PC-3 (cell line): ENCODE measurements at regions not wholly inside any gene's neighbourhood (a gene's known extent, or its start where the extent isn't known, plus 50 kb on each side); places are given as distances from the start of the nearest gene placed in this dataset.

Experiments used
- ATAC-seq: fragments of 200-7000 bp; cut with Tn5 transposase; 2 replicates; pipeline ENCODE4 v1.9.1; 2020; ENCODE audit warnings: mild to moderate bottlenecking, moderate library complexity
- BruUV-seq: library from RNA; stranded (reverse); fragments of 400-500 nt; replicated peaks from 2 replicates; lab custom pipeline; 2021; lab: Mats Ljungman, UMichigan
- CTCF ChIA-PET: fragments of 300-600 bp; sonication (Branson Sonifier 250); formaldehyde crosslinking; loops from one replicate; lab custom pipeline; 2022; ENCODE audit warnings: antibody characterized with exemption; lab: Charles Lee
- POLR2A ChIA-PET: fragments of 300-600 bp; sonication (Branson Sonifier 250); formaldehyde crosslinking; loops from one replicate; lab custom pipeline; 2022; ENCODE audit warnings: antibody characterized with exemption; ENCODE audit not compliant: unreplicated experiment; lab: Charles Lee
- DNase-seq: peaks from one replicate; pipeline ENCODE4 v3.0.0-alpha.2; 2015
- H2AFZ ChIP-seq: fragments of 300-600 bp; sonication (generic); 2 replicates; pipeline ENCODE4 v1.6.0; 2016; ENCODE audit warnings: antibody characterized with exemption, low read length
- H3F3A ChIP-seq: fragments of 300-600 bp; sonication (generic); one replicate; pipeline ENCODE4 v1.6.0; 2017; ENCODE audit warnings: antibody characterized with exemption, low read length, control low read depth, mild to moderate bottlenecking; ENCODE audit not compliant: unreplicated experiment
- H3K27ac ChIP-seq: fragments of 300-600 bp; sonication (generic); 2 replicates; pipeline ENCODE4 v1.5.1; 2016; ENCODE audit warnings: mild to moderate bottlenecking, low read length
- H3K27me3 ChIP-seq: fragments of 300-600 bp; sonication (generic); 2 replicates; pipeline ENCODE4 v1.6.1; 2016; ENCODE audit warnings: low read length, mixed read lengths
- H3K36me3 ChIP-seq: fragments of 300-600 bp; sonication (generic); 2 replicates; pipeline ENCODE4 v1.6.1; 2016; ENCODE audit warnings: low read depth, mixed run types, low read length, mixed read lengths
- H3K4me1 ChIP-seq: fragments of 300-600 bp; sonication (generic); 2 replicates; pipeline ENCODE4 v1.5.1; 2016; ENCODE audit warnings: low read length; ENCODE audit not compliant: insufficient read depth
- H3K4me2 ChIP-seq: fragments of 300-600 bp; sonication (generic); 2 replicates; pipeline ENCODE4 v1.6.0; 2016; ENCODE audit warnings: low read length
- H3K4me3 ChIP-seq: fragments of 300-600 bp; sonication (generic); 2 replicates; pipeline ENCODE4 v1.5.1; 2016; ENCODE audit warnings: mild to moderate bottlenecking, low read length, mixed read lengths
- H3K79me2 ChIP-seq: fragments of 300-600 bp; sonication (generic); 2 replicates; pipeline ENCODE4 v1.6.1; 2017; ENCODE audit warnings: low read length, mixed read lengths
- H3K9ac ChIP-seq: fragments of 300-600 bp; sonication (generic); 2 replicates; pipeline ENCODE4 v1.6.0; 2016; ENCODE audit warnings: mild to moderate bottlenecking, low read length
- H3K9me2 ChIP-seq: fragments of 300-600 bp; sonication (generic); replicated peaks from 2 replicates; pipeline ENCODE4 v1.6.1; 2016; ENCODE audit warnings: mixed run types, low read length, mixed read lengths
- H3K9me3 ChIP-seq: fragments of 300-600 bp; sonication (generic); 2 replicates; pipeline ENCODE4 v1.6.1; 2016; ENCODE audit warnings: low read length, mixed read lengths
- H4K20me1 ChIP-seq: fragments of 300-600 bp; sonication (generic); 2 replicates; pipeline ENCODE4 v1.6.1; 2016; ENCODE audit warnings: low read length, mixed read lengths
- CTCF ChIP-seq: fragments of 300-600 bp; sonication (generic); conservative IDR thresholded peaks from 2 replicates; pipeline ENCODE4 v1.5.1; 2017; ENCODE audit warnings: antibody characterized with exemption, low read depth, mild to moderate bottlenecking, low read length
- EZH2 ChIP-seq: fragments of 300-600 bp; sonication (generic); IDR thresholded peaks from one replicate; pipeline ENCODE4 v1.6.1; 2017; ENCODE audit warnings: antibody characterized with exemption, mild to moderate bottlenecking, low read length; ENCODE audit not compliant: unreplicated experiment
- EZH2phosphoT487 ChIP-seq: fragments of 300-600 bp; sonication (generic); IDR thresholded peaks from 2 replicates; pipeline ENCODE4 v1.6.1; 2018; ENCODE audit warnings: mild to moderate bottlenecking, antibody characterized with exemption, low read length, borderline replicate concordance
- intact Hi-C: fragments of 100-400 bp; cut with micrococcal nuclease; formaldehyde crosslinking; loops from 2 replicates; pipeline ENCODE4 v1.9.0; 2023

GRCh38 chr11:109150581-109150980 lies 271.4 kb upstream of the C11orf87 start:
- Histone ChIP-seq H3K36me3 (no peaks in the 10 kb centered on the region), H3K27me3 (0 out of 2 replicates have a peak, but pooled peaks cover 6% of the 10 kb centered on the region), H3K4me3 (no peak overlapping the region), H4K20me1 (no peaks in the 10 kb centered on the region), H2AFZ (no peak overlapping the region), H3F3A (no peaks in the 10 kb centered on the region), H3K9me2 (no peaks in the 10 kb centered on the region), H3K27ac (no peak overlapping the region), H3K9ac (no peak overlapping the region), H3K79me2 (no peaks in the 10 kb centered on the region), H3K9me3 (no peaks in the 10 kb centered on the region), H3K4me1 (no peaks in the 10 kb centered on the region), H3K4me2 (no peak overlapping the region)
- ChIA-PET POLR2A (no interaction called here), CTCF (no interaction called here)
- no peak for DNase-seq
- no TSS peak for BruUV-seq
- no peak for TF ChIP-seq EZH2phosphoT487
- no peak for TF ChIP-seq EZH2
- no peak for TF ChIP-seq CTCF
- no peak for ATAC-seq
- intact Hi-C loops = no loop called here

- Histone ChIP-seq H4K20me1 (no peaks in the 10 kb centered on the region), H3K4me2 (no peak overlapping the region), H3K9ac (no peak overlapping the region), H3K79me2 (no peaks in the 10 kb centered on the region), H3K9me2 (no peaks in the 10 kb centered on the region), H3K9me3 (no peaks in the 10 kb centered on the region), H3K4me3 (no peak overlapping the region), H3K27ac (no peak overlapping the region), H3K36me3 (no peaks in the 10 kb centered on the region), H2AFZ (no peak overlapping the region), H3F3A (no peaks in the 10 kb centered on the region), H3K4me1 (no peaks in the 10 kb centered on the region), H3K27me3 (0 out of 2 replicates have a peak, but pooled peaks cover 6% of the 10 kb centered on the region)
- intact Hi-C loops = no loop called here
- POLR2A ChIA-PET = no interaction called here
- no peak for TF ChIP-seq EZH2phosphoT487
- no peak for TF ChIP-seq EZH2
- TF ChIP-seq CTCF = no peak
- no TSS peak for BruUV-seq
- DNase-seq = no peak
- no peak for ATAC-seq
- CTCF ChIA-PET = no interaction called here
Measured at GRCh38 chr11:109153836-109154235, 268.2 kb upstream of the C11orf87 start.

- H2AFZ ChIP-seq = no peak overlapping the region
- no peaks in the 10 kb centered on the region for H3K9me3 ChIP-seq
- H3K4me3 ChIP-seq = no peak overlapping the region
- no peaks in the 10 kb centered on the region for H4K20me1 ChIP-seq
- no TSS peak for BruUV-seq
- H3K4me1 ChIP-seq = no peaks in the 10 kb centered on the region
- H3K4me2 ChIP-seq = no peak overlapping the region
- no peak for TF ChIP-seq EZH2
- no peak for TF ChIP-seq EZH2phosphoT487
- TF ChIP-seq CTCF = no peak
- no peaks in the 10 kb centered on the region for H3K9me2 ChIP-seq
- H3K9ac ChIP-seq = no peak overlapping the region
- no peaks in the 10 kb centered on the region for H3K79me2 ChIP-seq
- DNase-seq (no peak), ATAC-seq (no peak)
- no peaks in the 10 kb centered on the region for H3F3A ChIP-seq
- ChIA-PET CTCF (no interaction called here), POLR2A (no interaction called here)
- no peak overlapping the region for H3K27ac ChIP-seq
- 0 out of 2 replicates have a peak, but pooled peaks cover 6% of the 10 kb centered on the region for H3K27me3 ChIP-seq
- intact Hi-C loops = no loop called here
- H3K36me3 ChIP-seq = no peaks in the 10 kb centered on the region
Measured at GRCh38 chr11:109155291-109155690, 266.7 kb upstream of the C11orf87 start.
